IMR-90 (cell line): ENCODE measurements at regions not wholly inside any gene's neighbourhood (a gene's known extent, or its start where the extent isn't known, plus 50 kb on each side); places are given as distances from the start of the nearest gene placed in this dataset.

Experiments
- ATAC-seq: fragments of 200-7000 bp; cut with Tn5 transposase; 2 replicates; pipeline ENCODE4 v1.9.1; 2020; ENCODE audit warnings: low read depth, mild to moderate bottlenecking, moderate library complexity
- BruUV-seq: library from RNA; stranded (reverse); fragments of 400-500 nt; replicated peaks from 2 replicates; lab custom pipeline; 2021; lab: Mats Ljungman, UMichigan
- CTCF ChIA-PET: fragments of 300-600 bp; formaldehyde crosslinking; extraction: SDS; loops from one replicate; lab custom pipeline; 2021; ENCODE audit warnings: antibody characterized with exemption; lab: Yijun Ruan, JAX
- POLR2A ChIA-PET: fragments of 300-600 bp; sonication (Branson Sonifier 250); formaldehyde crosslinking; loops from one replicate; lab custom pipeline; 2022; ENCODE audit warnings: antibody characterized with exemption; ENCODE audit not compliant: unreplicated experiment; lab: Charles Lee
- DNase-seq: peaks from one replicate; pipeline ENCODE4 v3.0.0; 2013
- H2AFZ ChIP-seq: replicated peaks from 2 replicates; pipeline ENCODE3; 2013; ENCODE audit warnings: low read length, mild to moderate bottlenecking; ENCODE audit not compliant: poor library complexity
- H2AK5ac ChIP-seq: 2 replicates; pipeline ENCODE4 v1.6.1; 2013; ENCODE audit warnings: low read depth, low read length, inconsistent platforms
- H2AK9ac ChIP-seq: replicated peaks from 2 replicates; pipeline ENCODE3; 2013; ENCODE audit warnings: mild to moderate bottlenecking, low read depth, low read length, moderate library complexity; ENCODE audit not compliant: poor library complexity
- H2BK120ac ChIP-seq: 2 replicates; pipeline ENCODE4 v1.6.1; 2013; ENCODE audit warnings: low read depth, low read length, inconsistent platforms
- H2BK15ac ChIP-seq: 3 replicates; pipeline ENCODE4 v1.6.1; 2013; ENCODE audit warnings: low read depth, low read length, inconsistent platforms
- H2BK20ac ChIP-seq: 2 replicates; pipeline ENCODE4 v1.6.1; 2013; ENCODE audit warnings: low read depth, mild to moderate bottlenecking, inconsistent platforms, low read length, moderate library complexity
- H2BK5ac ChIP-seq: 2 replicates; pipeline ENCODE4 v1.6.1; 2013; ENCODE audit warnings: mild to moderate bottlenecking, low read depth, low read length, inconsistent platforms; ENCODE audit not compliant: poor library complexity, severe bottlenecking
- H3K14ac ChIP-seq: replicated peaks from 2 replicates; pipeline ENCODE4 v1.6.1; 2013; ENCODE audit warnings: low read depth, low read length, inconsistent platforms
- H3K18ac ChIP-seq: 2 replicates; pipeline ENCODE4 v1.6.1; 2013; ENCODE audit warnings: low read depth, low read length, control low read depth
- H3K23ac ChIP-seq: 2 replicates; pipeline ENCODE4 v1.6.1; 2013; ENCODE audit warnings: low read depth, low read length, inconsistent platforms
- H3K27ac ChIP-seq: 2 replicates; pipeline ENCODE4 v1.5.1; 2013; ENCODE audit warnings: mild to moderate bottlenecking, control low read depth, low read length; ENCODE audit not compliant: insufficient read depth
- H3K27me3 ChIP-seq: 2 replicates; pipeline ENCODE4 v1.6.1; 2013; ENCODE audit warnings: low read length; ENCODE audit not compliant: control insufficient read depth, insufficient read depth
- H3K36me3 ChIP-seq: 2 replicates; pipeline ENCODE4 v1.6.1; 2013; ENCODE audit warnings: low read length, mixed read lengths; ENCODE audit not compliant: control insufficient read depth, insufficient read depth
- H3K4ac ChIP-seq: 2 replicates; pipeline ENCODE4 v1.6.1; 2013; ENCODE audit warnings: low read depth, low read length, inconsistent platforms
- H3K4me1 ChIP-seq: 2 replicates; pipeline ENCODE4 v1.6.1; 2013; ENCODE audit warnings: low read length, mixed read lengths; ENCODE audit not compliant: control insufficient read depth, insufficient read depth
- H3K4me2 ChIP-seq: 2 replicates; pipeline ENCODE4 v1.6.1; 2013; ENCODE audit warnings: low read depth, mild to moderate bottlenecking, control low read depth, low read length, moderate library complexity
- H3K4me3 ChIP-seq: 2 replicates; pipeline ENCODE4 v1.5.1; 2013; ENCODE audit warnings: low read depth, mild to moderate bottlenecking, control low read depth, low read length, moderate library complexity; ENCODE audit not compliant: insufficient read depth
- H3K56ac ChIP-seq: 2 replicates; pipeline ENCODE4 v1.6.1; 2013; ENCODE audit warnings: low read length, inconsistent platforms; ENCODE audit not compliant: insufficient read depth; ENCODE audit errors: extremely low read depth
- H3K79me1 ChIP-seq, 2 experiments: 2 replicates each; pipeline ENCODE4 v1.6.1; 2013; ENCODE audit warnings: low read length in 2 of 2, inconsistent platforms in 1 of 2, low read depth in 1 of 2
- H3K9ac ChIP-seq: 2 replicates; pipeline ENCODE4 v1.6.1; 2013; ENCODE audit warnings: low read depth, low read length, control low read depth
- H3K9me1 ChIP-seq: 2 replicates; pipeline ENCODE4 v1.6.1; 2013; ENCODE audit warnings: low read length, inconsistent platforms; ENCODE audit not compliant: insufficient read depth
- H3K9me3 ChIP-seq: 2 replicates; pipeline ENCODE4 v1.6.1; 2013; ENCODE audit warnings: low read length; ENCODE audit not compliant: control insufficient read depth, insufficient read depth
- H4K20me1 ChIP-seq: 2 replicates; pipeline ENCODE4 v1.6.1; 2013; ENCODE audit warnings: low read length, inconsistent platforms; ENCODE audit not compliant: insufficient read depth
- H4K5ac ChIP-seq: 2 replicates; pipeline ENCODE4 v1.6.1; 2013; ENCODE audit warnings: mild to moderate bottlenecking, low read depth, low read length, control low read depth
- H4K8ac ChIP-seq, 2 experiments: 2 replicates each; pipeline ENCODE4 v1.6.1; 2013; ENCODE audit warnings: low read depth in 2 of 2, low read length in 2 of 2, control low read depth in 1 of 2, inconsistent platforms in 1 of 2
- H4K91ac ChIP-seq: 2 replicates; pipeline ENCODE4 v1.6.1; 2013; ENCODE audit warnings: low read depth, low read length, inconsistent platforms; ENCODE audit not compliant: insufficient read depth
- CEBPB ChIP-seq: IDR thresholded peaks from 2 replicates; pipeline ENCODE4 v1.6.1; 2012; ENCODE audit warnings: low read depth, low read length, improper control_type of control experiment
- CHD1 ChIP-seq: IDR thresholded peaks from 2 replicates; pipeline ENCODE4 v1.6.1; 2012; ENCODE audit warnings: low read depth, low read length, improper control_type of control experiment
- ELK1 ChIP-seq: fragments of 150-350 bp; IDR thresholded peaks from 2 replicates; pipeline ENCODE4 v1.6.1; 2016; ENCODE audit warnings: low read depth, mild to moderate bottlenecking, low read length, moderate library complexity, borderline replicate concordance
- FOS ChIP-seq: fragments of 150-350 bp; IDR thresholded peaks from 2 replicates; pipeline ENCODE4 v1.6.1; 2016; ENCODE audit warnings: low read depth, low read length
- MAFK ChIP-seq: IDR thresholded peaks from 2 replicates; pipeline ENCODE4 v1.6.1; 2012; ENCODE audit warnings: low read depth, low read length, improper control_type of control experiment
- MAZ ChIP-seq: IDR thresholded peaks from 2 replicates; pipeline ENCODE4 v1.6.1; 2012; ENCODE audit warnings: low read depth, mild to moderate bottlenecking, low read length, improper control_type of control experiment, moderate library complexity, borderline replicate concordance
- MXI1 ChIP-seq: IDR thresholded peaks from 2 replicates; pipeline ENCODE4 v1.6.1; 2012; ENCODE audit warnings: low read depth, mild to moderate bottlenecking, low read length, moderate library complexity, borderline replicate concordance
- NFE2L2 ChIP-seq: fragments of 150-350 bp; IDR thresholded peaks from 2 replicates; pipeline ENCODE4 v1.6.1; 2016; ENCODE audit warnings: low read depth, mild to moderate bottlenecking, low read length
- POLR2A ChIP-seq: IDR thresholded peaks from 2 replicates; pipeline ENCODE4 v1.6.1; 2012; ENCODE audit warnings: mild to moderate bottlenecking, low read depth, low read length
- RAD21 ChIP-seq: IDR thresholded peaks from 2 replicates; pipeline ENCODE4 v1.6.1; 2012; ENCODE audit warnings: low read length, improper control_type of control experiment
- RCOR1 ChIP-seq: IDR thresholded peaks from 2 replicates; pipeline ENCODE4 v1.6.1; 2012; ENCODE audit warnings: mild to moderate bottlenecking, low read length, improper control_type of control experiment; ENCODE audit not compliant: insufficient replicate concordance
- RFX5 ChIP-seq: IDR thresholded peaks from 2 replicates; pipeline ENCODE4 v1.8.0; 2012; ENCODE audit warnings: low read depth, mild to moderate bottlenecking, low read length, moderate library complexity
- SMC3 ChIP-seq: fragments of 150-350 bp; IDR thresholded peaks from 2 replicates; pipeline ENCODE4 v1.6.1; 2016; ENCODE audit warnings: low read depth, mild to moderate bottlenecking, antibody characterized with exemption, low read length, moderate library complexity
- WGBS, 2 experiments: methylation state at CpG; one replicate each; pipeline versions ENCODE4 v1.1.5 to v1.1.7; 2013; ENCODE audit warnings: missing lambda C conversion rate in 2 of 2; ENCODE audit not compliant: insufficient read length in 1 of 2; ENCODE audit errors: extremely low coverage in 2 of 2; 5-methylcytosine and 5-hydroxymethylcytosine counted together
- dilution Hi-C: fragments of 300-500 bp; cut with HindIII; formaldehyde crosslinking; loops from one replicate; pipeline ENCODE4 v1.14.3; 2018; ENCODE audit warnings: low sequenced_read_pairs; ENCODE audit not compliant: unreplicated experiment
- in situ Hi-C: fragments of 300-500 bp; cut with MboI; formaldehyde crosslinking; loops from 3 replicates; pipeline ENCODE4 v1.14.3; 2019; ENCODE audit warnings: low sequenced_read_pairs, inconsistent platforms, mixed read lengths
- intact Hi-C: fragments of 100-400 bp; cut with micrococcal nuclease; formaldehyde crosslinking; loops from 2 replicates; pipeline ENCODE4 v1.10.0; 2022
- TF ChIP-seq, protein P1 (sequence below): fragments of 150-350 bp; IDR thresholded peaks from 2 replicates; pipeline ENCODE4 v1.6.1; 2017; ENCODE audit warnings: mild to moderate bottlenecking, antibody characterized with exemption, low read length, low read depth
- TF ChIP-seq, protein P2 (sequence below): conservative IDR thresholded peaks from 2 replicates; pipeline ENCODE4 v1.5.1; 2012; ENCODE audit warnings: mild to moderate bottlenecking, low read depth, low read length, improper control_type of control experiment

DNA sequence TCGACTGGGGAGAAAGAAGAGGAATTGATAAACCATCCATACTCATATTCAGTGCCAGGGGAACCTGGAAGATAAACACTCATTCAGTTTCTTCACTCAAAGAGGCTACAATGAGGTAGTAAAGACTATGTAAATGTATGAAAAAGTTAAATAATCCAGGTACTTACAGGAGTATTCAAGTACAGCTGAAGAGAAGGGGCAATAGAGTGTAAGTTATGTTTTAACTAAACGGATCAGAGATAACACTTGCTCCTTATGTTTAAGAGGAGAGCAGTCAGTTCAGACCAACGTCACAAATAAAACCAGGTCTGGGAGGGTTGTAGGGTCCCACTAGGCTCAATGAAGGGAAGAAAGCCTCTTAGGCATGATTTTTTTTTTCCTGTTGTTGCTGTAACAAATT, 358.3 kb upstream of the SMIM21 start:
- Histone ChIP-seq H3K27ac (no peak overlapping the region), H3K36me3 (no peaks in the 10 kb centered on the region), H3K4ac (no peak overlapping the region), H3K4me3 (no peak overlapping the region), H3K79me1 (no peaks in the 10 kb centered on the region), H3K27me3 (peaks cover 5% of the 10 kb centered on the region; the same call in 1 of the 2 replicates), H2BK20ac (no peak overlapping the region), H2AFZ (no peak overlapping the region), H4K20me1 (no peaks in the 10 kb centered on the region), H2AK9ac (no peak overlapping the region), H3K56ac (no peak overlapping the region), H4K8ac (no peak overlapping the region), H2AK5ac (no peak overlapping the region), H2BK120ac (no peak overlapping the region), H2BK15ac (no peak overlapping the region), H4K5ac (no peak overlapping the region), H3K9ac (no peak overlapping the region), H3K14ac (no peak overlapping the region), H3K23ac (no peak overlapping the region), H3K9me1 (no peaks in the 10 kb centered on the region), H3K4me2 (no peak overlapping the region), H3K9me3 (no peaks in the 10 kb centered on the region), H3K4me1 (no peaks in the 10 kb centered on the region), H3K18ac (no peak overlapping the region), H2BK5ac (no peak overlapping the region), H4K91ac (no peak overlapping the region)
- no TSS peak for BruUV-seq
- TF ChIP-seq ELK1: no peak
- no peak for TF ChIP-seq NFE2L2
- no peak for TF ChIP-seq FOS
- TF ChIP-seq, protein P1, sequence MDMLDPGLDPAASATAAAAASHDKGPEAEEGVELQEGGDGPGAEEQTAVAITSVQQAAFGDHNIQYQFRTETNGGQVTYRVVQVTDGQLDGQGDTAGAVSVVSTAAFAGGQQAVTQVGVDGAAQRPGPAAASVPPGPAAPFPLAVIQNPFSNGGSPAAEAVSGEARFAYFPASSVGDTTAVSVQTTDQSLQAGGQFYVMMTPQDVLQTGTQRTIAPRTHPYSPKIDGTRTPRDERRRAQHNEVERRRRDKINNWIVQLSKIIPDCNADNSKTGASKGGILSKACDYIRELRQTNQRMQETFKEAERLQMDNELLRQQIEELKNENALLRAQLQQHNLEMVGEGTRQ: no peak
- no peak for TF ChIP-seq MAZ
- TF ChIP-seq MXI1: no peak
- no peak for TF ChIP-seq RAD21
- TF ChIP-seq SMC3: no peak
- no peak for TF ChIP-seq CHD1
- no peak for TF ChIP-seq POLR2A
- TF ChIP-seq, protein P2, sequence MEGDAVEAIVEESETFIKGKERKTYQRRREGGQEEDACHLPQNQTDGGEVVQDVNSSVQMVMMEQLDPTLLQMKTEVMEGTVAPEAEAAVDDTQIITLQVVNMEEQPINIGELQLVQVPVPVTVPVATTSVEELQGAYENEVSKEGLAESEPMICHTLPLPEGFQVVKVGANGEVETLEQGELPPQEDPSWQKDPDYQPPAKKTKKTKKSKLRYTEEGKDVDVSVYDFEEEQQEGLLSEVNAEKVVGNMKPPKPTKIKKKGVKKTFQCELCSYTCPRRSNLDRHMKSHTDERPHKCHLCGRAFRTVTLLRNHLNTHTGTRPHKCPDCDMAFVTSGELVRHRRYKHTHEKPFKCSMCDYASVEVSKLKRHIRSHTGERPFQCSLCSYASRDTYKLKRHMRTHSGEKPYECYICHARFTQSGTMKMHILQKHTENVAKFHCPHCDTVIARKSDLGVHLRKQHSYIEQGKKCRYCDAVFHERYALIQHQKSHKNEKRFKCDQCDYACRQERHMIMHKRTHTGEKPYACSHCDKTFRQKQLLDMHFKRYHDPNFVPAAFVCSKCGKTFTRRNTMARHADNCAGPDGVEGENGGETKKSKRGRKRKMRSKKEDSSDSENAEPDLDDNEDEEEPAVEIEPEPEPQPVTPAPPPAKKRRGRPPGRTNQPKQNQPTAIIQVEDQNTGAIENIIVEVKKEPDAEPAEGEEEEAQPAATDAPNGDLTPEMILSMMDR: no peak
- no peak for TF ChIP-seq CEBPB
- no peak for TF ChIP-seq RCOR1
- TF ChIP-seq RFX5: no peak
- no peak for TF ChIP-seq MAFK
- no CpG with 5 or more reads among the region's 3 CpGs for WGBS, 2 experiments
- intact Hi-C loops (no loop called here), dilution Hi-C loops (no loop called here), in situ Hi-C loops (no loop called here)
- ATAC-seq (no peak), DNase-seq (no peak)
- CTCF ChIA-PET: no interaction called here
- POLR2A ChIA-PET: no interaction called here
